ENCODE measurements at regions not wholly inside any gene's neighbourhood (a gene's known extent, or its start where the extent isn't known, plus 50 kb on each side); places are given as distances from the start of the nearest gene placed in this dataset.

DNA sequence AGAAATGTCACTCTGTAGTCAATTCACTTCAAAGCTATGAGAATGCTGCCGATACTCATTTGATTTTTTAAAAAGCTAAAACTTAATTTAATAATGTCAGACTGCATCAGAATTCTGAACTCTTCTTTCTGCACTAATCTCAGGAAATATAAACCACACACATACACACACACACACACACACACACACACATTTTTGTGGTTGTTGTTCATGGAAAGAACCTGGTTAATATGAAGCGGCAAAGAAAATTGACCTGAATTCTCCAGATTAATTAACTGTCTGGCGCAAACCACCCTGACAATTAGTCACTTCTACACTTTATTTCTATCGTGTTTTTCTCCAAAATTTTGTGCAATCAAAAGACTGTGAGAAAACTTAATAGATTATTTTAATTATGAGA is 740.5 kb downstream of the TLE1 start:
- 85 to 91% (median 90%) methylated on average over 4 of the region's 4 CpGs for WGBS, 4 donors
- Histone ChIP-seq H3K27ac (no peak overlapping the region), H3K4me3 (no peak overlapping the region), H3K36me3 (no peaks in the 10 kb centered on the region), H3K9me3 (no peaks in the 10 kb centered on the region), H3K27me3 (no peaks in the 10 kb centered on the region), H3K4me1 (peaks cover 0 to 4% (median 0%) of the 10 kb centered on the region in 12 donors)
- intact Hi-C loops (cut with DNase I) = no loop called here
- ATAC-seq = no peak
- no peak for DNase-seq
- TF ChIP-seq POLR2A (IDR thresholded peaks at IDR 0.05) (no peak), CTCF (IDR thresholded peaks at IDR 0.05) (no peak)

DNA sequence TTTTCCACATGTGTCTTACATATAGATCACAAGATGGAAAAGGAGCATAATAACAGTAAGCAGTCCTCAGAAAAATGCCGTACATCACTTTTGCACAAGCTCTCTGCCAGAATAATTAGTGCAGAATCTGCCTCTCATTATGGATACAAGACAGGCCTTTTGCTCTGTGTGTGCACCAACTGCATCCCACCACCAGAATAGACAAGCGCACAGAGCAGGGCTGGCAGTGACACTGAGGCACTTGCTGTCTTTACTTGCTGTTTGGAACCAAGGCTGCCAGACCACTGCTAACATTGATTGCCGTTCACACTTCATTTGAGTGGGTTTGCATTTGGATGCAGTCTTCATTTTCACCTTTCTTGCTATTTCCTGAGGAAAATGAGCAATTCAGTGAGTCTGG is 741.3 kb downstream of the TLE1 start:
- WGBS, 4 donors = 71 to 83% (median 76%) methylated on average over 3 of the region's 3 CpGs
- no peak overlapping the region for H3K4me3 ChIP-seq
- peaks cover 0 to 4% (median 0%) of the 10 kb centered on the region in 12 donors for H3K4me1 ChIP-seq
- intact Hi-C loops (cut with DNase I) = no loop called here
- H3K9me3 ChIP-seq = no peaks in the 10 kb centered on the region
- ATAC-seq = no peak
- no peaks in the 10 kb centered on the region for H3K27me3 ChIP-seq
- TF ChIP-seq POLR2A (IDR thresholded peaks at IDR 0.05) = no peak
- TF ChIP-seq CTCF (IDR thresholded peaks at IDR 0.05) = no peak
- H3K27ac ChIP-seq = no peak overlapping the region
- DNase-seq = no peak
- H3K36me3 ChIP-seq = no peaks in the 10 kb centered on the region

DNA sequence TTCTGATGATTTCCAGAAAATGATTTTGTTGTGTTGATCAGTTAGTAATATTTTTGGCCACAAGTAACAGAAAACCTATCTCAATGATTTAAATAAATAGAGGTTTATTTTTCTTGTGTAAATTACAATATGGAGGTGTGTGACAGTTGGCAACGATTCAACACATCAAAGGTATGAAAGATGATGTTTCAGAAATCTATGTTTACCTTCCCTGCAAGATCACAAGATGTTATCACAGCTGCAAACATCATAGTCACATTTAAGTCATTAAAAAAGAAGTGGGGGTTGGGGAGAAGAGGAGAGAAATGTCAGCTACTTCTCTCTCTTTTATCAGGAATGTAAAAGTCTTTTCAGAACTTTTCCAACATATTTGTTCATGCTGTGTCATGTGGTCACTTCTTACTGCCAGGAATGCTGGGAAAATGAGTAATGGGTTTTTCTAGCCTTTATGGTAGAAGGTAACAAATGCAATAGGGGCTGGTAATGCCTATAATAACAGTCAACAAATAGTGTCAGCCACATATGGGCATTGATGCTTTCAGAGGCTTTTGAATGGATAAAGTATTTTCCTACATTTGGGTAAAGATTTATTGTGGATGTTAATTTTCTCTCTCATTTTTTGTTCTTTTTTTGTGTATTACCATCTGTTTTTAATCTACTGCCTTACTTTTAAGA is 742.7 kb downstream of the TLE1 start:
- ATAC-seq (no peak), DNase-seq (no peak)
- 47 to 66% (median 62%) methylated on average over 1 of the region's 1 CpG for WGBS, 4 donors
- Histone ChIP-seq H3K9me3 (no peaks in the 10 kb centered on the region), H3K27me3 (no peaks in the 10 kb centered on the region), H3K4me1 (peaks cover 0 to 4% (median 0%) of the 10 kb centered on the region in 12 donors), H3K36me3 (no peaks in the 10 kb centered on the region), H3K4me3 (no peak overlapping the region), H3K27ac (no peak overlapping the region)
- intact Hi-C loops (cut with DNase I) = no loop called here
- no peak for TF ChIP-seq POLR2A (IDR thresholded peaks at IDR 0.05)
- TF ChIP-seq CTCF (IDR thresholded peaks at IDR 0.05) = no peak

DNA sequence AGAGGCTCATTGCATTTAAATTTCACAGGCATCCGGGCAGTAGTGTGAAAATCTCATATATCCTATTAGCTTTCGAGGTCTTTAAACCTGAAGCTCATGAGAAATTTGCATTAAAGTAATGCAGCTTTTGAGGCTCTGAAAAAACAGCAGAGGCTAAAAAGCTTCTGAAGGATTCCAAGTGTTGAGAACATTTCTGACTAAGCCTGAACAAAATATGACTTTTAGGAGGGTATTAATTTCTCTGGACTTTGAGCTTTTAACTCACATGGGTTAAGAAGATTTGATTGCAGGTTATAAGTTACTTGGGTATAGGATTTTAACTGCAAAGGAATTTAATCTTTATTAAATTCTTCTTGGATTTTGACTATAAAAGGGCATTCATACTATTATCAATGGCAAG is 743.9 kb downstream of the TLE1 start:
- no peak overlapping the region for H3K4me3 ChIP-seq
- intact Hi-C loops (cut with DNase I) = no loop called here
- H3K27me3 ChIP-seq = no peaks in the 10 kb centered on the region
- H3K4me1 ChIP-seq = peaks cover 0 to 4% (median 0%) of the 10 kb centered on the region in 12 donors
- no peak overlapping the region for H3K27ac ChIP-seq
- ATAC-seq (no peak), DNase-seq (no peak)
- no peaks in the 10 kb centered on the region for H3K36me3 ChIP-seq
- no peak for TF ChIP-seq CTCF (IDR thresholded peaks at IDR 0.05)
- TF ChIP-seq POLR2A (IDR thresholded peaks at IDR 0.05) = no peak
- no peaks in the 10 kb centered on the region for H3K9me3 ChIP-seq
- WGBS, 4 donors = 64 to 76% (median 68%) methylated on average over 2 of the region's 2 CpGs
